GM12872 (cell line): ENCODE measurements at regions not wholly inside any gene's neighbourhood (a gene's known extent, or its start where the extent isn't known, plus 50 kb on each side); places are given as distances from the start of the nearest gene placed in this dataset.
A peak's percentile ranks its signal among the peaks of the same experiment; 100 is the strongest.

Source experiments
- CTCF ChIP-seq: IDR thresholded peaks from 3 replicates; pipeline ENCODE4 v1.5.1; 2011; ENCODE audit warnings: low read depth, mild to moderate bottlenecking, low read length, moderate library complexity; ENCODE audit not compliant: insufficient read depth

DNA sequence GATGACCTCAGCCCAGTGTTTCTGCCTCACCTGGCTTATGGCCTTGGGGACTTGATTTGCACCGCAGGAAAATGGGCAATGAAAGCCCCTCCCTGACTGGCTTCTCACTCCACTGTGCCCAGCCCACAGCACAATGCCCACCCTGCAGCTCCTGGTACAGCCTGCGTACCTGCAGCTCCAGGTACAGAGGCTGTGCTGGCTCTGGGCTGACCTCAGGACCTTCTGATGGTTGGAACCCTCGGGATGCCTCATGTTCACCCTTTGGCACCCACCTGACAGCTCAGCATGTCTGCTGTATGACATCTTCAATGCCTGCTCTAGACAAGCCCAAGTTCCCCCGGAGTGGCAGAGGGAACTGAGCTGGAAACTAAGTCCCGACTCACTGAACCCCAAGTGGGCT lies 87.1 kb downstream of the ALG10 start:
- TF ChIP-seq CTCF: no peak

DNA sequence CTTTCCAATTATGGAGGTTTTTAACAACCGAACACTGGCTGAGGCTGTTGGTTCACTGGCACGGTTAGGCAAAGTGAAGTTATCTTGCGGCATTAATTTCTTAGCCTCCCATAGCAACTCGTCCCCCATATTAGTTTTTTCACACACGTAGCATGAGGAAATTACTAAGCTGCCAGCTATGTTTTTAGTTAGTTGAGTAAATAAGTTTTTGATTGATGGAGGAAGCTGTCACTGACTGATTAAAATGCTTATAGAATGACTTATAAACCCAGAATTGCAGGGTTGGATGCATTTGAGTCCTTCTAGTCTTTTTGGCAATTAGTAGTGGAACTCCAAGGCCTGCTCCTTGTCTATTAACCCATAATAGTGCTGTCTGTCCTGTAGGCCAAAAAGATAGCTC lies 97.1 kb downstream of the ALG10 start:
- no peak for TF ChIP-seq CTCF

- no peak for TF ChIP-seq CTCF
Measured at GRCh38 chr12:34121360-34121759, 99.1 kb downstream of the ALG10 start.

DNA sequence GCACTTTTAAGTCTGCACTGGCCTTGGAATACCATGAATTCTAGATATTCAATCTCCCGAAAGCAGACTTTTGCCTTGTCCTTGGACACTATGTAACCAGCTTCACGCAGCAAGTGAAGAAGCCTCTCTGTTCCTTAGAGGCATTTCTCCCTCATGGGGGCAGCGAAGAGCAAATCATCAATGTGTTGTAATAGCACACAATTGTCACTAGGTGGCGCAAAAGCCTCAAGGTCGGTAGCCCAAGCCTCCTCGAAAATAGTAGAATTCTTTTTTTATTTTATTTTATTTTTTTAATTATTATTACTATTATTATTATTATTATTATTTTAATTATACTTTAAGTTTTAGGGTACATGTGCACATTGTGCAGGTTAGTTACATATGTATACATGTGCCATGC lies 100.8 kb downstream of the ALG10 start:
- peak; percentile 78 for TF ChIP-seq CTCF

- no peak for TF ChIP-seq CTCF
Measured at GRCh38 chr12:34124608-34125007, 102.3 kb downstream of the ALG10 start.

- no peak for TF ChIP-seq CTCF
Measured at GRCh38 chr12:34126239-34126641, 103.9 kb downstream of the ALG10 start.

GRCh38 chr12:34126805-34127204 lies 104.5 kb downstream of the ALG10 start:
- no peak for TF ChIP-seq CTCF

DNA sequence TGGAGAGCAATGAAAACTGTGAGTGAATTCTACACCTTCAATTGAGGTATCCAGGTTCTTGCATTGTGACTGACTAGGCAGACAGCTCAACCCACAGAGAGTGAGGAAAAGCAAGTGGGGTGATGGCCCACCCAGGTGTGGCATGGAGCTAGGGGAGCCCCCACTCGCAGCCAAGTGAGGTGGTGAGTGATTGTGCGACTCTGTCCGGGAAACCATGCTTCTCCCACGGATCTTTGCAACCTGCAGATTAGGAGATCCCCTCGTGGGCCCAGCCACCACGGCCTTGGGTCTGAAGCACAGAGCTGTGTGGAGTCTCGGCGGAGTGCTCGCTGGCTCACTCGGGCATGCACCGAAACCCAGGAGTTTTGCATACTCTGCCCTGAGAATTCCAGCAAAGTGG lies 120.1 kb downstream of the ALG10 start:
- TF ChIP-seq CTCF: no peak
